ENCODE measurements at regions not wholly inside any gene's neighbourhood (a gene's known extent, or its start where the extent isn't known, plus 50 kb on each side); places are given as distances from the start of the nearest gene placed in this dataset.
"Not testable (repeated sequence)": the region's sequence is repeated elsewhere in the genome, so short reads cannot be mapped to it uniquely, and the experiment has no call there.

DNA sequence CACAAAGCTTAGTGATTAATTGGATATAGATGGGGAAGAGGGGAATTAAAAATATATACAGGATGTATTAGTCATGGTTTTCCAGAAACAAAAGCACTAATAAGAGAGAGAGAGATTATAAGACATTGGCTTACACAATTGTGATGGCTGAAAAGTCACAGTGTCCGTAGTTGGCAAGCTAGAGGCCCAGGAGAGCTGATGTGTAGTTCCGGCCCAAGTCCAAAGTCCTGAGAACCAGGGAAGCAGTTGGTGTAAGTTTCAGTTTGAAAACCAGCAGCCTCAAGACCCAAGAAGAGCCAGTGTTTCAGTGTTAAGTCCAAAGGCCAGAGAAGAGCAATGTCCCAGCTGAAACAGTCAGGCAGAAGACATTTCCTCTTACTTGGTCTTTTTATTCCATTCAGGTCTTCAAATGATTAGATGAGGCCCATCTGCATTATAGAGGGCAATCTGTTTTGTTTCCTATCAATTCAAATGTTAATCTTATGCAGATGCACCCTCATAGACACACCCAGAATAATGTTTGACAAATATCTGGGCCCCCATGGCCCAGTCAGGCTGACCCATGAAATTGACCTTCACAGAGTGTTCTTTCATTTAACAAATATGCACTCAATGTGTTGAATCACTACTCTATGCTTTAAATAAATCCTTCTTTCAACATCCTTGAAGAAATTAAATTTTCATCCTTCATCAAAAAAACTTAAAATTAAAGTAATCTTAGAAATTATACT is 67.2 kb upstream of the DIO2 start:
- H3K36me3 Mint-ChIP-seq (ENCODE audit: low read depth) = no peaks in the 10 kb centered on the region
- H3K27ac Mint-ChIP-seq = no peak overlapping the region
- TF ChIP-seq, protein P1, sequence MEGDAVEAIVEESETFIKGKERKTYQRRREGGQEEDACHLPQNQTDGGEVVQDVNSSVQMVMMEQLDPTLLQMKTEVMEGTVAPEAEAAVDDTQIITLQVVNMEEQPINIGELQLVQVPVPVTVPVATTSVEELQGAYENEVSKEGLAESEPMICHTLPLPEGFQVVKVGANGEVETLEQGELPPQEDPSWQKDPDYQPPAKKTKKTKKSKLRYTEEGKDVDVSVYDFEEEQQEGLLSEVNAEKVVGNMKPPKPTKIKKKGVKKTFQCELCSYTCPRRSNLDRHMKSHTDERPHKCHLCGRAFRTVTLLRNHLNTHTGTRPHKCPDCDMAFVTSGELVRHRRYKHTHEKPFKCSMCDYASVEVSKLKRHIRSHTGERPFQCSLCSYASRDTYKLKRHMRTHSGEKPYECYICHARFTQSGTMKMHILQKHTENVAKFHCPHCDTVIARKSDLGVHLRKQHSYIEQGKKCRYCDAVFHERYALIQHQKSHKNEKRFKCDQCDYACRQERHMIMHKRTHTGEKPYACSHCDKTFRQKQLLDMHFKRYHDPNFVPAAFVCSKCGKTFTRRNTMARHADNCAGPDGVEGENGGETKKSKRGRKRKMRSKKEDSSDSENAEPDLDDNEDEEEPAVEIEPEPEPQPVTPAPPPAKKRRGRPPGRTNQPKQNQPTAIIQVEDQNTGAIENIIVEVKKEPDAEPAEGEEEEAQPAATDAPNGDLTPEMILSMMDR (IDR thresholded peaks at IDR 0.05) = no peak
- H3K9me3 Mint-ChIP-seq = no peaks in the 10 kb centered on the region
- H3K27me3 Mint-ChIP-seq (ENCODE audit: low read depth, poor library complexity) = no peaks in the 10 kb centered on the region
- no peaks in the 10 kb centered on the region for H3K4me1 Mint-ChIP-seq
- DNase-seq = no peak
- no peak overlapping the region for H3K4me3 Mint-ChIP-seq

DNA sequence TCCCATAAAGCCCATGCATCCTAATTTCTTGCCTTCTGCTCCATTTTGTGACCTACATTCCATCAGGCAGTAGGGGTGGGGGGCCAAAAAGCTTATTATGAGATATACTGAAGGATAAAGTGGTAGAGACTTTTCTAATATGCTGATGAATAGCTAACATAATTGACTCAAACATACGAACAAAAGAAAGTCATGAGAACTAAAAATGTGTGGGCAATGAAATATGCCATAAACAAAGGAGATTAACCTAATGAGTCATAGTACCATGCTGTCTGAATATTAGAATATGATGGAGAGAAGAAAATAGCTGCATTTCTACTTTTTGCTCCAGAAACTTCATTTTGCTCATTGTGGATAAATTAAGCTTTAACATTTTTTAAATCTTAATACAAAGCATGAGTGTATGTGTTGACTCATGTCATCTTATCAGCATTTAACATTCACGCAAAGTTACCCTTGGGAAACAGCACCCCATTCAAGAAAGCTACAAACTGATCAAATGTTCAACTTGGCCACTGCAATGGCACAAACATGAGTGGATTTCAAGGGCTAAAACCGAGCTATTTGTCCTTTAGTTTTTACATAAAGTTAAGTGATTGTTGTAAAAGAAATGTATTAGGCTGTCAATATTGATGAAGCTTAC is 64.0 kb upstream of the DIO2 start:
- TF ChIP-seq, protein P1 (IDR thresholded peaks at IDR 0.05) = no peak
- no peak for DNase-seq
- Mint-ChIP-seq H3K36me3 (ENCODE audit: low read depth) (no peaks in the 10 kb centered on the region), H3K4me3 (no peak overlapping the region), H3K4me1 (no peaks in the 10 kb centered on the region), H3K27ac (no peak overlapping the region), H3K27me3 (ENCODE audit: low read depth, poor library complexity) (no peaks in the 10 kb centered on the region), H3K9me3 (no peaks in the 10 kb centered on the region)

- not testable (repeated sequence) for H3K27me3 Mint-ChIP-seq (ENCODE audit: low read depth, poor library complexity); H3K4me3 Mint-ChIP-seq; H3K36me3 Mint-ChIP-seq (ENCODE audit: low read depth); DNase-seq; H3K9me3 Mint-ChIP-seq; H3K4me1 Mint-ChIP-seq; H3K27ac Mint-ChIP-seq
Measured at GRCh38 chr14:80274310-80274709, 63.0 kb upstream of the DIO2 start.

DNA sequence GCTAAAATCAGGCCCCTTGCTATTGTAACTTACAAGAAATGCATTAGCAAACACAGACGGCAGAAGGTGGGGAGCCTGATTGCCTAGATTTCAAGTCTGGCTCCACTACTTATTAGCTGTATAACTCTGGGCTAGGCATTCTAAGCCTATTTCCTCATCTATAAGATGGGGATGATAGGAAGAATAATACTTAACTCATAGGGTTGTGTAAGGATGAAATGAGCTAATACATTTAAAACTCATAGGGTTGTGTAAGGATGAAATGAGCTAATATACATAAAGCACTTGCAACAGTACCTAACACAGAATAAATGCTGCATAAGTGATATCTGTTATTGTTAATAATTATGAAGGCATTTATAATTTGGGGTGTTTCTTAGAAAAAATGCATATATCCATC is 60.1 kb upstream of the DIO2 start:
- Mint-ChIP-seq H3K27ac (no peak overlapping the region), H3K27me3 (ENCODE audit: low read depth, poor library complexity) (no peaks in the 10 kb centered on the region), H3K9me3 (no peaks in the 10 kb centered on the region), H3K36me3 (ENCODE audit: low read depth) (no peaks in the 10 kb centered on the region), H3K4me1 (no peaks in the 10 kb centered on the region), H3K4me3 (no peak overlapping the region)
- DNase-seq = no peak
- TF ChIP-seq, protein P1 (IDR thresholded peaks at IDR 0.05) = no peak

GRCh38 chr14:80269353-80269925 is 58.1 kb upstream of the DIO2 start:
- Mint-ChIP-seq H3K4me3 (no peak overlapping the region), H3K4me1 (no peaks in the 10 kb centered on the region), H3K36me3 (ENCODE audit: low read depth) (no peaks in the 10 kb centered on the region), H3K9me3 (no peaks in the 10 kb centered on the region), H3K27ac (no peak overlapping the region), H3K27me3 (ENCODE audit: low read depth, poor library complexity) (no peaks in the 10 kb centered on the region)
- TF ChIP-seq, protein P1 (IDR thresholded peaks at IDR 0.05) = no peak
- no peak for DNase-seq

- DNase-seq = no peak
- no peaks in the 10 kb centered on the region for H3K27me3 Mint-ChIP-seq (ENCODE audit: low read depth, poor library complexity)
- no peak overlapping the region for H3K27ac Mint-ChIP-seq
- no peaks in the 10 kb centered on the region for H3K4me1 Mint-ChIP-seq
- no peaks in the 10 kb centered on the region for H3K9me3 Mint-ChIP-seq
- TF ChIP-seq, protein P1 (IDR thresholded peaks at IDR 0.05) = no peak
- H3K36me3 Mint-ChIP-seq (ENCODE audit: low read depth) = no peaks in the 10 kb centered on the region
- H3K4me3 Mint-ChIP-seq = no peak overlapping the region
Measured at GRCh38 chr14:80266930-80267329, 55.6 kb upstream of the DIO2 start.
